HT1080 (cell line): ENCODE measurements at regions not wholly inside any gene's neighbourhood (a gene's known extent, or its start where the extent isn't known, plus 50 kb on each side); places are given as distances from the start of the nearest gene placed in this dataset.

Source experiments
- DNase-seq: peaks from one replicate; pipeline ENCODE4 v3.0.0-alpha.2; 2015; ENCODE audit warnings: low read depth

- peak; percentile 96 for DNase-seq
These were observed 64.7 kb upstream of the TLK1 start for GRCh38 chr2:171225302-171225980.

GRCh38 chr2:171217330-171217729, 56.6 kb upstream of the TLK1 start:
- DNase-seq: no peak

- no peak for DNase-seq
These were observed 55.9 kb upstream of the TLK1 start for GRCh38 chr2:171216631-171217030.

- no peak for DNase-seq
These were observed 53.4 kb upstream of the TLK1 start for GRCh38 chr2:171214093-171214492.

- no peak for DNase-seq
These were observed 50.3 kb upstream of the TLK1 start for GRCh38 chr2:171210864-171211431.
